Esophagus squamous epithelium (tissue), 4 donors: ENCODE measurements at regions not wholly inside any gene's neighbourhood (a gene's known extent, or its start where the extent isn't known, plus 50 kb on each side); places are given as distances from the start of the nearest gene placed in this dataset.

Experiments
- POLR2A ChIP-seq, 4 donors: fragments of 450-650 bp; IDR thresholded peaks; one replicate each; pipeline ENCODE4 v1.6.1; 2017; ENCODE audit warnings: antibody characterized with exemption in 4 of 4, mild to moderate bottlenecking in 4 of 4, moderate library complexity in 3 of 4
- TF ChIP-seq, protein P1 (sequence below), 6 experiments: fragments of 450-650 bp in 4 of 6; fragments of 200-600 bp in 2 of 6; sonication (generic) in 2 of 6; IDR thresholded peaks; one replicate each; pipeline ENCODE4 v1.5.1; 2016 to 2019; ENCODE audit warnings: antibody characterized with exemption in 6 of 6, mild to moderate bottlenecking in 4 of 6, moderate library complexity in 4 of 6

DNA sequence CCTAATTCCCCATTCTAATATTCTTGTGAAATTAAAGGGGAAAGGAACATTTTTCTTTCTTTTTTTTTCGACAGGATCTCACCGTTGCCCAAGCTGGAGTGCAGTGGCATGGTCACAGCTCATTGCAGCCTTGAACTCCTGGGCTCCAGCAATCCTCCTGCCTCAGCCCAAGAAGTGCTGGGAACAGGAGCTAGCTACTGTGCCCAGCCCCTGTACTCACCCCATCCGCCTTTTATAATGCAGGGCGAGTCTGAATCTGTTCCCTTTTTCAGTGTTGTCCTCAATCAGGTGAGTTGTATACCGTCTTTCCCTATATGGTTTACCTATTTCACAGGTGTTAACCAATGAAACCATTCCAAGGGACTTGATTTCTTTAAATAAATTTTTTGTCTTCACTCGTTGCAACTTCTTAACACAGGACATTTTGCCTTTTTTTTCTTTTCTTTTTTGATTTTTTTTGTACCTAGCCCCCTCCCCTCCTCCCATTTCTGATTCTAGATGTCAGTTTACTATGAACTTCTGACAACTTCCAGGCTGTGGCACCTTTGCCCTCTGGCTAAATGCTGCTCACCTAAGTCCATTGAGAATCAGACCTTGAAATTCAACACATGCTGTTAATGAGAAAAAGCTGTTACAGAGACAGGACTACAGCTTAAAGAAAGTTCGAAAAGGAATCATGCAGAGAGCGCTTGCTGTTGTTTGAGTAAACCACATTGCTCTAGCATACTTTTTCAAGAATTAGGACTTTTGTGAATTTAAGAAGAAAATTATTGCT is 562.1 kb upstream of the KLF12 start:
- no peak for TF ChIP-seq POLR2A (IDR thresholded peaks at IDR 0.05)
- TF ChIP-seq, protein P1, sequence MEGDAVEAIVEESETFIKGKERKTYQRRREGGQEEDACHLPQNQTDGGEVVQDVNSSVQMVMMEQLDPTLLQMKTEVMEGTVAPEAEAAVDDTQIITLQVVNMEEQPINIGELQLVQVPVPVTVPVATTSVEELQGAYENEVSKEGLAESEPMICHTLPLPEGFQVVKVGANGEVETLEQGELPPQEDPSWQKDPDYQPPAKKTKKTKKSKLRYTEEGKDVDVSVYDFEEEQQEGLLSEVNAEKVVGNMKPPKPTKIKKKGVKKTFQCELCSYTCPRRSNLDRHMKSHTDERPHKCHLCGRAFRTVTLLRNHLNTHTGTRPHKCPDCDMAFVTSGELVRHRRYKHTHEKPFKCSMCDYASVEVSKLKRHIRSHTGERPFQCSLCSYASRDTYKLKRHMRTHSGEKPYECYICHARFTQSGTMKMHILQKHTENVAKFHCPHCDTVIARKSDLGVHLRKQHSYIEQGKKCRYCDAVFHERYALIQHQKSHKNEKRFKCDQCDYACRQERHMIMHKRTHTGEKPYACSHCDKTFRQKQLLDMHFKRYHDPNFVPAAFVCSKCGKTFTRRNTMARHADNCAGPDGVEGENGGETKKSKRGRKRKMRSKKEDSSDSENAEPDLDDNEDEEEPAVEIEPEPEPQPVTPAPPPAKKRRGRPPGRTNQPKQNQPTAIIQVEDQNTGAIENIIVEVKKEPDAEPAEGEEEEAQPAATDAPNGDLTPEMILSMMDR (IDR thresholded peaks at IDR 0.05), result no peak
